Stimulated activated CD4-positive, alpha-beta T cell treated with anti-CD3 and anti-CD28 coated beads, Interleukin-1b, Interleukin-23, amount 100 ng/mL, for 48 hours (primary cell): ENCODE measurements at regions not wholly inside any gene's neighbourhood (a gene's known extent, or its start where the extent isn't known, plus 50 kb on each side); places are given as distances from the start of the nearest gene placed in this dataset.

Experiments used
- DNase-seq: peaks from one replicate; pipeline ENCODE4 v3.0.0-alpha.2; 2020

GRCh38 chr6:87995461-87995860, 52.2 kb upstream of the SPACA1 start:
- no peak for DNase-seq

GRCh38 chr6:87993356-87993755, 54.3 kb upstream of the SPACA1 start:
- no peak for DNase-seq

- DNase-seq: no peak
Observed at GRCh38 chr6:87990871-87991270, 56.8 kb upstream of the SPACA1 start.

GRCh38 chr6:87982134-87982533, 65.5 kb upstream of the SPACA1 start:
- DNase-seq: no peak

- DNase-seq: no peak
Observed at GRCh38 chr6:87979737-87980136, 67.9 kb upstream of the SPACA1 start.

- DNase-seq: no peak
Observed at GRCh38 chr6:87976616-87977015, 71.0 kb upstream of the SPACA1 start.

DNA sequence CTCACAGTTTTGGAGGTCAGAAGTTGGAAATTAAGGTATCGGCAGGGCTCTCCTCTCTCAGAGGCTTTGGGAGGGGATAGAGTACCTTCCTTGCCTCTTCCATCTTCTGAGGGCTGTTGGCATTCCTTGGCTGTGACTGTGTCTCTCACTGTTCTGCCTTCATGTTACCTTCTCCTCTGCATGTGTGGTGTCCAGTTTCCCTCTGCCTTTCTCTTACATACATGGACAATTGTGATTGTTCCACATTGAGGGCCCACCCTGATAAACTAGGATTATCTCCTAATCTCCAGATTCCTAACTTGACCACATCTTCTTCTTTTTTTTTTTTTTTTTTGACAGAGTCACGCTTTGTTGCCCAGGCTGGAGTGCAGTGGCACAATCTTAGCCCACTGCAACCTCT, 72.1 kb upstream of the SPACA1 start:
- DNase-seq: no peak

DNA sequence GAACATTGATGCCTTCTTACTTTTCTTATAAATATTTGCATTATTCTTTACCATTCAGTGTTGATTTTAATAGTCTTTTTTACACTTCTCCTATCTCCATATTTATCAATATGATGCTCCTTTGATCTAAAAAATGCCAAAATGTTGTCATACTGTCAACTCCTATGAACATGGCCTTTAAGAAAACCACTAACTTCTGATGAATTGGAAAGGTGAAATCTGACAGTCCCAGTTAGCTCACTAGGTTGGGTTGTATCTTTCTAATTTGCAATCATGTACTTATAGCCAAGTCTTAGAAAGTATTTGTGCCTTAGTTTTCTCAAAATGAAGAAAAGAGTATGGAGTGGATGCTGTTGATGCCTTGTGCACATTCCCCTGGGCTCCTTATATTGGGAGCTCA, 75.4 kb upstream of the SPACA1 start:
- DNase-seq: no peak

DNA sequence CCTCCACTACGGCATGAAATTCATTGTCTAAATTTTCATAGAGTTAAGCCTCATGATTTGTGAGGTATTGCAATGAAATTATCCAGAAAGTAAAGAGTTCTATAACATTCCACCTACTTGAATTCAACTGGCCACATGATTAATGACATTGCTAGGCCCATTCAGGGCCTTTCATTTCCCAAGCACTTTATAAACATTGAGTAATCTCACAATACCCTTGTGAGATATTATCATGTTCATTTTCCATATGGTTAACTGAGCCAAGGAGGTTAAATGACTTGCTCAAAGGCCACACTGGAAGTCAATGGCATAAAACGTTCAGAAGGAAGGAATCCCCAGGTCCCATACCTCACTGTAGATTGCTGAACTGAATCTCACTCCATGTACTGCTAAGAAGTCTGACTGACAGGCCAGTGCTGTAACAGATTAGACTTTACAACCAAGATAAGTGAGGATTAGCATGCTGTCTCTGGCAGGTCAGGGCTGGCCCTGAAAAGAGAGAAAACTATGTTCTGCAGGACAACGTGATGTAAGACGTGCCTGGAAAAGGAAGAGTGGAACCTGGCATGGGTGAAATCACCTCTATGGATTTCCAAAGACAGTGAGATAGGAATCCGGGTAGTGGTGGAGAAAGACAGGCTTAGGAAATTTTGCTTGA, 75.9 kb upstream of the SPACA1 start:
- no peak for DNase-seq

DNA sequence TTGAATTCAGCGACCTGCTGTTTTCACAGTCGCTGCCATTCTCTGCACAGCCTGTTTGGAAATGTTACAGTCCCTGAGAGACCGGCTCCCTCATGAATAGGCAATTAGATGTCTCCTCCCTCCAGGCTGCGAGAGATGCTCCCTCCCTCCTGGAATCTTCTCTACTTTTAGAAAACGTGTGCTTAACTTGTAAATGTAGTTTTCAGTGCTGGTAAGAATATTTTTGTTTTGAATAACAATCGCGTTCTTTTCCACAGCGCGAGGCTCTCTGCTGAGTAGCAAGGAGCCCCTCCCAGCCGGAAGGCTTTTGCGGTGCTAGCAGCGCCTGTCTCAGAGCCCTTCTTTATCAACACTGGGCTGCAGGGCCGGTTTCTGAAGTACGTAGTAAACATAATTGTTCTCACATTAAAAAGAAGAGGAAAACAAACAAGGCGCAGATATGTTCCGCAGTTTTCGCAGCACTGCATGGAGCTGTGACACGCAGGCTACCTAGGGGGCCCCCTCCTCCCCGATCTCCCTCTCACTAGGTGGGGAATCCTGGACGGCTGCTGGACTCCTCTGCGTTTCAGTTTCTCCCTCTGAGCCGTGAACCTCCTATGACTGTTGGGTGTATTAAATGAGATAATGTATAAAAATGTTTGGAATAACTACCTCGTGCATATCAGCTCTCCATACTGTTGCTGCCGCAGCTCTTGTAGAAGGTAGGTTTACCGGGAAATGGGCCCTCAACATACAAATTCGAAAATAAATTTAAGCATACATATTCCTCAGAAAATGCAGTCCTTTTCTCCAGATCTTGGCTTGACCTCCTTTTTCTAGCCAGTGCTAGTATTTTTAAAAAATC, 79.0 kb upstream of the SPACA1 start:
- DNase-seq: no peak

DNA sequence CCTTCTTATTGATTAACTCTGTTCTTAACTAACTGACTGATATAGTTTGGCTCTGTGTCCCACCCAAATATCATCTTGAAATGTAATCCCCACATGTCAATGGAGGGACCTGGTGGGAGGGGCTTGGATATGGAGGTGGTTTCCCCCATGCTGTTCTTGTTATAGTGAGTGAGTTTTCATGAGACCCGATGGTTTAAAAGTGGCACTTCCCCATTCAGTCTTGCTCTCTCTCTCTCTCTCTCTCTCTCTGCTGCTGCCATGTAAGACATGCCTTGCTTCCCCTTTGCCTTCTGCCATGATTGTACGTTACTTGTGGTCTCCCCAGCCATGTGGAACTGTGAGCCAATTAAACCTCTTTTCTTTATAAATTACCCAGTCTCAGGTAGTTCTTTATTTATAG, 81.8 kb upstream of the SPACA1 start:
- DNase-seq: no peak

GRCh38 chr6:87959083-87959482, 88.6 kb upstream of the SPACA1 start:
- DNase-seq: no peak

- DNase-seq: no peak
Observed at GRCh38 chr6:87951751-87952150, 95.9 kb upstream of the SPACA1 start.

GRCh38 chr6:87950614-87951013, 97.0 kb upstream of the SPACA1 start:
- DNase-seq: no peak

DNA sequence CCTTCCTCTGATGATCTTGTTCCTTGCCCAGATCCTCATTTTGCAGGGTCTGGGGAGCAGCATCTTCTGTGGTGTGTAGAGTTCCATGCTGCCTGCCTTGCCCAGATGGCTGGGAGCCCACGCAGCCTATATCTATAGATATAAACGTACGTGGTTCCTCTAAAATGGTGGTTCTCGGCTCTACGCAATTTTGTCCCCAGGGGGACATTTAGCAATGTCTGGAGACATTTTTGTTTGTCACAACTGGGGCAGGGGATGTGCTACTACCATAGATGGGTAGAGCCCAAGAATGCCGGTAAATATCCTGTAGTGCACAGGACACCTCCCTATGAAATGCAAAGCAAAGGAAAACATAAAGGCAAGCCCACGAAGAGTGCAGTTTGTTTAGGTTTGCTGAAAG, 98.4 kb upstream of the SPACA1 start:
- no peak for DNase-seq

GRCh38 chr6:87946669-87947068, 101.0 kb upstream of the SPACA1 start:
- DNase-seq: no peak

- DNase-seq: no peak
Observed at GRCh38 chr6:87945966-87946365, 101.7 kb upstream of the SPACA1 start.

DNA sequence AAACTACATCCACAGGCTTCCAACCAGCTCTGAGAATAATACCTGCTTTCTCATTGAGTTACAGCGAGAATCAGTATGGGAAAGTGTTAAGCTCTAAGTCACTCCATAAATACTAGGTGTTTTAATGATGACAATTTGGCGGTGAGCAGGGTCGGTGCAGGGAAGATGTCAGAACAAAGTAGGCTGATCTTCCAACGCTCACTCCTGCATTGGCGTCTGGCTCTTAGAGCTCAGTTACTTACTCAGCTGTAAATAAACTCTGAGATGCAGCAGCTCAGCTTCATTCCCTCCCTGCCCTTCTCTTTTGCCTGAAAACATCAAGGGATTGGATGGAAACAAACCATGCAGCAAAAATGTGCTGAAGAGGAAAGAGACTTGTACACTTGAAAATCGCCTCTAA, 102.5 kb upstream of the SPACA1 start:
- DNase-seq: no peak

DNA sequence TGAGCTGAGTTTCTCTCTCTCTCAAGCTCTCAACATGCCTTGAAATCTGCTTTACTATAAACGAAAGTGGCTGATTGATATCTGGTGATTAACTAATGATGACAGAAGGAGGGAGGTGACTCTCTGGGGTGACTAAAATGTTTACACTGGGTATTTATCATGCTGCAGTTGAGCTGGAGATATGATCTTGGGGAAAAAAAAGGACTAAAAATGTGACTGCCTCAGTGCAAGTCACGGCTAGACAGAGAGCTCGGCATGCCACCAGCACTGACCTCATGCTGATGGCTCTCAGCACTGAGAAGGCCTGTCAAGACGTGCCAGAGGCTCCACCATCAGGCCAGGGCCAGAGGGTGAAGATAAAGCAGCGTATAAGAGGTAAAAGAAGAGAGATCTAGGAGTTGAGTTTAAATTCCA, 103.1 kb upstream of the SPACA1 start:
- DNase-seq: no peak

- no peak for DNase-seq
Observed at GRCh38 chr6:87943191-87943590, 104.5 kb upstream of the SPACA1 start.

GRCh38 chr6:87941556-87942358, 105.9 kb upstream of the SPACA1 start:
- DNase-seq: no peak

DNA sequence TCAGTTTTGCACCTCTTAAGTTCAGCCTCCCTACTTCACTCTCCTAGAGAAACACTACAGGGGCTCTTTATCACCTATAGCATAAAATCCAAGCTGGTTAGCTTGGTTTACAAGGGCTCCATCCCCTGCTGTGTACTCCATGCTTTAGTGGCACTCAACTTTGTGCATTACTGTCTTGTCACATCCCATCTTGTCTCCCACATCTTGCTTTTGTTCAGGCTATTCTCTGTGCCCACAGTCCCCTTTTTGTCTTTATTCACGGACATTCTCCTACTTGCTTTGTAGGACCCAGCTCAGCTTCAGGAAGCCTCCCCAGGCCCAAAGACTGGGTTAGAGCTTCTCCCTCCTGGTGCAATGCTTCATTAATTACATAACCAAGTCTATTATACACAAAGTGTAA, 107.9 kb upstream of the SPACA1 start:
- no peak for DNase-seq

GRCh38 chr6:87938287-87938686, 109.4 kb upstream of the SPACA1 start:
- no peak for DNase-seq

DNA sequence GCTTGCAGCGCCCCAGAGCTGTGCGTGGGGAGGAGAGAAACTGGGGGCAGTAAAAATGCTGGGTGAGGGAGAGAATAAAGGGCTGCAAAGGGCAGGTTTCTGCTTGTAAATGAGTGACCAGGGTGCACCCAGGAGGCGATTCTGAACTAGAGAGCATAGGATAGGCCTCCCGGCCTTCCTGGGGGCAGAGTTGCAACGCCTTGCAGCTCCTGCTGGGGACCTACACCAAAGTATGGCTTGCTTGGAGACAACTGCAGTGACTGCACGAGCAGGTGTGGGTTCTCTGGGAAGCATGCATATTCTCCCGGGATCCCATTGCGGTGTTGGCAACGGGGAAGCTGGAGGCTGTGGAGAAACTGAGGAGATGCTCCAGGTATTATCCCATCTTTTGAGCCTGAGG, 111.6 kb upstream of the SPACA1 start:
- no peak for DNase-seq
